ENCODE measurements at regions not wholly inside any gene's neighbourhood (a gene's known extent, or its start where the extent isn't known, plus 50 kb on each side); places are given as distances from the start of the nearest gene placed in this dataset.

DNA sequence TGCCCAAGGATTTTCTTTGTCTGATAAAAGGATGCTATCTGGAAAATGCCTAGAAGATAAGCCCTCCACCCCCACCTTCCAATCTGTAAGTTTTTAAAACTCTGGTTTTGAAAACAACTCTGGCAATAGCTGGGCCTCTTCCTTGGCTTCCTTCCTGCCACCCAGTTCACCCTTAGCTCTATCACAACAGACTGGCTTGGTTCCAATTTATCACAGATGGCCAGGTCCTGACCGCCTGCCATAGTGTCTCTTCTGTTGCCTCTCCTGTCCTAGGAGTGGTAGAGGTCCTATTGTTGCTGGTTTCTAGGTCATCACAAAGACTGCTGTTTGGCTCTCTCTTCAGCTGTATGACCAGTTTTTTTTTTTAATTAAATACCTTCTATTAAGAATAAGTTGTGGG lies 1727.9 kb upstream of the SLC39A10 start:
- no peak for DNase-seq (ENCODE audit: low read depth, low spot score)
- TF ChIP-seq, protein P1, sequence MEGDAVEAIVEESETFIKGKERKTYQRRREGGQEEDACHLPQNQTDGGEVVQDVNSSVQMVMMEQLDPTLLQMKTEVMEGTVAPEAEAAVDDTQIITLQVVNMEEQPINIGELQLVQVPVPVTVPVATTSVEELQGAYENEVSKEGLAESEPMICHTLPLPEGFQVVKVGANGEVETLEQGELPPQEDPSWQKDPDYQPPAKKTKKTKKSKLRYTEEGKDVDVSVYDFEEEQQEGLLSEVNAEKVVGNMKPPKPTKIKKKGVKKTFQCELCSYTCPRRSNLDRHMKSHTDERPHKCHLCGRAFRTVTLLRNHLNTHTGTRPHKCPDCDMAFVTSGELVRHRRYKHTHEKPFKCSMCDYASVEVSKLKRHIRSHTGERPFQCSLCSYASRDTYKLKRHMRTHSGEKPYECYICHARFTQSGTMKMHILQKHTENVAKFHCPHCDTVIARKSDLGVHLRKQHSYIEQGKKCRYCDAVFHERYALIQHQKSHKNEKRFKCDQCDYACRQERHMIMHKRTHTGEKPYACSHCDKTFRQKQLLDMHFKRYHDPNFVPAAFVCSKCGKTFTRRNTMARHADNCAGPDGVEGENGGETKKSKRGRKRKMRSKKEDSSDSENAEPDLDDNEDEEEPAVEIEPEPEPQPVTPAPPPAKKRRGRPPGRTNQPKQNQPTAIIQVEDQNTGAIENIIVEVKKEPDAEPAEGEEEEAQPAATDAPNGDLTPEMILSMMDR (IDR thresholded peaks at IDR 0.05; ENCODE audit: insufficient read depth, low read length, missing control alignments) = no peak
- H3K4me3 ChIP-seq (ENCODE audit: low read depth, low read length) = no peak overlapping the region
- CTCF ChIA-PET = no interaction called here
- POLR2A ChIA-PET = no interaction called here

DNA sequence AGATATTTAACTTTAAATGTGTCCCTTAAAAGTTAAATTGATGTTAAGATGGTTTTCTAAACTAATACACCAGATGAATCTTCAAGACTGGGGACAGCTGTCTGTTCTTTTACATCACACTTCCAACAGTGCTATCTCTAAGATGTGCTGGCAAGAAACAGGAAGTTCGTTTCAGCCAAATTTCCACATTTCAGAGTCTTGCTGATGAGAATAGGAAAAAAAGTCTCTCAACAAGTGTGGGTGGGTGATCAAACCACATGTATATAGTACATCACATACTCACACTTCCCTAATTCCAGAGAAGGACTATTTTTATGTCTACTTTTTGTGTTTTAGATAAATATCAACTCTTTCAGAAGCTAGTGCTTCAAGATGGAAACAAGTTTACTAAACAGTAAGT lies 1712.8 kb upstream of the TMEFF2 start:
- TF ChIP-seq, protein P1 (IDR thresholded peaks at IDR 0.05; ENCODE audit: insufficient read depth, low read length, missing control alignments) = no peak
- POLR2A ChIA-PET = no interaction called here
- no peak for DNase-seq (ENCODE audit: low read depth, low spot score)
- CTCF ChIA-PET = no interaction called here
- H3K4me3 ChIP-seq (ENCODE audit: low read depth, low read length) = no peak overlapping the region

DNA sequence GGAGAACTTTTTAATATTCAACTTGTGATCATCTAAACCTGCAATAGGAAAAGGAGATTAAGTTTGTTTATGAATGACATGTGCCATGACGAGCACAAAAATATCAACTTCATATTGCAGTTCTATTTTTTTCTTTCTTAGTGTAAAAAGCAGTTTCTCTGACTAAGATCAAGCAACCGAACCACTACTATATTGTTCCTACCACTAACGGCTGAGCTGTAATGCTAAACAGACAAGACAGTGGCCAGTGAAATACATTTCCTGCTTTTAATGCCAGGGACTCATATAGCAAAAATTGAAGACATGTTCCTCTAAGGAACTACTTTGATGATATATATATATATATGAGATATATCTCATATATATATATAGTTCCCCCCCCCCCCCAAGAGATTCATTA lies 1705.6 kb upstream of the TMEFF2 start:
- ChIA-PET POLR2A (no interaction called here), CTCF (no interaction called here)
- DNase-seq (ENCODE audit: low read depth, low spot score) = no peak
- no peak overlapping the region for H3K4me3 ChIP-seq (ENCODE audit: low read depth, low read length)
- TF ChIP-seq, protein P1 (IDR thresholded peaks at IDR 0.05; ENCODE audit: insufficient read depth, low read length, missing control alignments) = no peak

DNA sequence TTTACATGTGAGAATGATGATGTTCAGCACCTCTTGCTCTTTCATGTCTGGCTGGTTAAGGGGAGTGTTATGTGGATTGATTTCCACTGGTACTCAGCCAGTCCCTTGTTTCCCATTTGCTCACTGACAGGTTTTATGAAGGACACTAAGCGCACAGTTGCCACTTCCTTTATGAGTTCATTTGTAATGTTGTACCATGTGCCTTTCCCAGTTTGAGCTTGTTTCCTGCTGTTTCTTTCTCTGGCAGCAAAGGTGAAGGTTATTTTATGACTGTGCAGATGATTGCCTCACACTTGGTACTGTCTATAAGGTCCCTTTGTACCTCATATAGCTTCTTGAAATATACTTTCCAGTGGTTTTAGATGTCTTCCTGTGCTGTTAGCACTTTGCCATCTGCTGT lies 1700.5 kb upstream of the TMEFF2 start:
- CTCF ChIA-PET = no interaction called here
- DNase-seq (ENCODE audit: low read depth, low spot score) = no peak
- TF ChIP-seq, protein P1 (IDR thresholded peaks at IDR 0.05; ENCODE audit: insufficient read depth, low read length, missing control alignments) = no peak
- POLR2A ChIA-PET = no interaction called here
- no peak overlapping the region for H3K4me3 ChIP-seq (ENCODE audit: low read depth, low read length)

- ChIA-PET POLR2A (no interaction called here), CTCF (no interaction called here)
- TF ChIP-seq, protein P1 (IDR thresholded peaks at IDR 0.05; ENCODE audit: insufficient read depth, low read length, missing control alignments) = no peak
- DNase-seq (ENCODE audit: low read depth, low spot score) = no peak
- no peak overlapping the region for H3K4me3 ChIP-seq (ENCODE audit: low read depth, low read length)
Measured at GRCh38 chr2:193894081-193894480, 1699.3 kb upstream of the TMEFF2 start.

DNA sequence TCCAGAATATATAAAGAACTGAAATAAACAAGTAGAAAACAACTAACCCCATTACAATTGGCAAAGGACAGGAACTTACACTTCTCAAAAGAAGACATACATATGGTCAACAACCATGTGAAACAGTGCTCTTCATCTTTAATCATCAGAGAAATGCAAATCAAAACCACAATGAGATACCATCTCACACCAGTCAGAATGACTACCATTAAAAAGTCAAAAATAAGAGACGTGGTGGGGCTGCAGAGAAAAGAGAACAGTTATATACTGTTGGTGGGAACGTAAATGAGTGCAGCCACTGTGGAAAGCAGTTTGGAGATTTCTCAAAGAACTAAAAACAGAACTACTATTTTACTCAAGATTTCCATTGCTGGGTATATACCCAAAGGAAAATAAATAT lies 1696.3 kb upstream of the TMEFF2 start:
- DNase-seq (ENCODE audit: low read depth, low spot score) = no peak
- CTCF ChIA-PET = no interaction called here
- TF ChIP-seq, protein P1 (IDR thresholded peaks at IDR 0.05; ENCODE audit: insufficient read depth, low read length, missing control alignments) = no peak
- POLR2A ChIA-PET = no interaction called here
- no peak overlapping the region for H3K4me3 ChIP-seq (ENCODE audit: low read depth, low read length)

Data from AG04449 (cell line).